Astrocyte of the spinal cord (primary cell): ENCODE measurements at regions not wholly inside any gene's neighbourhood (a gene's known extent, or its start where the extent isn't known, plus 50 kb on each side); places are given as distances from the start of the nearest gene placed in this dataset.
"Not testable (repeated sequence)": the region's sequence is repeated elsewhere in the genome, so short reads cannot be mapped to it uniquely, and the experiment has no call there.

Source experiments
- DNase-seq: peaks from one replicate; pipeline ENCODE4 v3.0.0; 2011; ENCODE audit warnings: low read depth, low spot score
- H3K4me3 ChIP-seq: 2 replicates; pipeline ENCODE4 v1.5.1; 2011; ENCODE audit warnings: low read depth, mild to moderate bottlenecking, low read length, moderate library complexity
- in situ Hi-C: cut with HindIII; loops from 2 replicates; pipeline ENCODE4 v1.10.0; 2017; ENCODE audit warnings: low sequenced_read_pairs
- TF ChIP-seq, protein P1 (sequence below): IDR thresholded peaks from 2 replicates; pipeline ENCODE4 v1.5.1; 2012; ENCODE audit warnings: low read depth, mild to moderate bottlenecking, low read length, inconsistent platforms

DNA sequence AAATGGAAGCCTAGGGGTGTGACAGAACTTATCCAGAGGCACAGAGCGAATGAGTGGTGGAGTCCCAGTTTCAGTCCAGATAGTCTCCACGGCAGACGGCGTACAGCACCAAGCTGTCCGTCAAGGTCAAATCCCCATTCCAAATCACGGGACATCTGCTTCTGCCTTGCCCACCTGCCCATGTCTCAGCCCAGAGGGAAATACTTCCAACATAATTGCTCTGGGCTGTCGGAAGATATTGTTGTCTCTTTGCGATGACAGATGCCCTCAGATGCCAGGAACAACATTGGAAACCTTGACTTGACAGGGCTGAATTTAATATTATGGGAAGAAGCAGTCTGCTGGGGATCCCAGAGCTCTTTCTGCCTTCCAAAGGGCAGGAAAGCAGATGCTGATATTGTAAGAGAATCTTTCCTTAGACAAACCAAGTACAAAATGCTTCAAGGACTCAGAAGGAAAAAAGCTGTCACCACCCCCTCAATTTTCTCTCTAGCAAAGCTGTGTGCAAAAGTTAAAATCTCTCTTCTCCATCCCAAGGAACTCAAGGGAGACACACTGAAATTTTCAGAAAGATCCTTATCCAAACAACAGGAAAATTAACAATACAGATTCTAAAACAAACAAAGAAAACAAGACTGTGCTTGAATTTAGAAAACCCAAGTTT, 364.0 kb downstream of the LRATD1 start:
- no peak for DNase-seq
- TF ChIP-seq, protein P1, sequence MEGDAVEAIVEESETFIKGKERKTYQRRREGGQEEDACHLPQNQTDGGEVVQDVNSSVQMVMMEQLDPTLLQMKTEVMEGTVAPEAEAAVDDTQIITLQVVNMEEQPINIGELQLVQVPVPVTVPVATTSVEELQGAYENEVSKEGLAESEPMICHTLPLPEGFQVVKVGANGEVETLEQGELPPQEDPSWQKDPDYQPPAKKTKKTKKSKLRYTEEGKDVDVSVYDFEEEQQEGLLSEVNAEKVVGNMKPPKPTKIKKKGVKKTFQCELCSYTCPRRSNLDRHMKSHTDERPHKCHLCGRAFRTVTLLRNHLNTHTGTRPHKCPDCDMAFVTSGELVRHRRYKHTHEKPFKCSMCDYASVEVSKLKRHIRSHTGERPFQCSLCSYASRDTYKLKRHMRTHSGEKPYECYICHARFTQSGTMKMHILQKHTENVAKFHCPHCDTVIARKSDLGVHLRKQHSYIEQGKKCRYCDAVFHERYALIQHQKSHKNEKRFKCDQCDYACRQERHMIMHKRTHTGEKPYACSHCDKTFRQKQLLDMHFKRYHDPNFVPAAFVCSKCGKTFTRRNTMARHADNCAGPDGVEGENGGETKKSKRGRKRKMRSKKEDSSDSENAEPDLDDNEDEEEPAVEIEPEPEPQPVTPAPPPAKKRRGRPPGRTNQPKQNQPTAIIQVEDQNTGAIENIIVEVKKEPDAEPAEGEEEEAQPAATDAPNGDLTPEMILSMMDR = no peak
- H3K4me3 ChIP-seq = no peak overlapping the region
- in situ Hi-C loops = no loop called here

DNA sequence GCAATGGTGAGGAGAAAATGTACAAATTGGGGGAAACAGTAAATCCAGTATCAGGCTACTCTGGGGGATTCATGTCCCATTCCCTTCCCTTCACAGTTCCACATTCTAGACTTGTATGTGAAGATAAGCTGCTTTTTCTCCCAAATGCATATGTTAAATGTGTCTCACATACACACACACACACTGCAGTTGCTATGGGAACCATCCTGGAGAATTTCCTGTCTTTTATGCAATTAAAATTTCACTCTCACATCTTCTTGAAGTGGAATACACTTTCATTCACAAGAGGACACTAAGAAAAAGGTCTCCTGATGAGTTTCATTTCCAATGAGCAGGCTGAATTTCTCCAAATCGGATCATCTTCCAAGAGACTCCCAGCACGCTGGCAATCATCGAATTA, 366.0 kb downstream of the LRATD1 start:
- no peak overlapping the region for H3K4me3 ChIP-seq
- TF ChIP-seq, protein P1 = no peak
- DNase-seq = no peak
- in situ Hi-C loops = no loop called here

DNA sequence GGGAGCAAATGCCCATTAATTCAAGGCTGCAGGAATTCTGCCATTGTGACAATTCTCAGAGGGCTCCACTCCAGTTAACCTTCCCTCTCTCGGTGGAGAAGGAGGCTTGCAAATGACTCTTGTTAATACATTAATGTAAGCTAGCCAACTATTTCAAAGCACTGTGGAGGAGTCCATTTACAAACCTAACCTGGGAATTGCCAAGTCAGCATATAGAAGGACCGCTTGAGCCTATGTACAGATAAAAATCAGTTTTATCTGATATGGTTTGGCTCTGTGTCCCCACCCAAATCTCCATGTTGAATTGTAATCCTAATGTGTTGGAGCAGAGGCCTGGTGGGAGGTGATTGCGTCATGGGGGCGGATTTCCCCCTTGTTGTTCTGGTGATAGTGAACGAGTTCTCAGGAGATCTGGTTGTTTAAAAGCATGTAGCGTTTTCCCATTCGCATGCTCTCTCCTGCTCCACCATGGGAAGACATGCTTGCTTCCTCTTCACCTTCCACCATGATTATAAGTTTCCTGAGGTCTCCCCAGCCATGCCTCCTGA, 366.7 kb downstream of the LRATD1 start:
- H3K4me3 ChIP-seq = no peak overlapping the region
- TF ChIP-seq, protein P1 = no peak
- in situ Hi-C loops = no loop called here
- DNase-seq = no peak

DNA sequence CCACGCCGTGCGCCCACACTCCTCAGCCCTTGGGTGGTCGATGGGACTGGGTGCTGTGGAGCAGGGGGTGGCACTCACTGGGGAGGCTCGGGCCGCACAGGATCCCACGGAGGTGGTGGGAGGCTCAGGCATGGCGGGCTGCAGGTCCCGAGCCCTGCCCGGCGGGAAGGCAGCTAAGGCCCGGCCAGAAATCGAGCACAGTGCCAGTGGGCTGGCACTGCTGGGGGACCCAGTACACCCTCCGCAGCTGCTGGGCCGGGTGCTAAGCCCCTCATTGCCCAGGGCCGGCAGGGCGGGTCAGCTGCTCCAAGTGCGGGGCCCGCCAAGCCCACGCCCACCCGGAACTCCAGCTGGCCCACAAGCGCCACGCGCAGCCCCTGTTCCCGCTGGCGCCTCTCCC, 370.0 kb downstream of the LRATD1 start:
- in situ Hi-C loops, DNase-seq, H3K4me3 ChIP-seq: not testable (repeated sequence)

DNA sequence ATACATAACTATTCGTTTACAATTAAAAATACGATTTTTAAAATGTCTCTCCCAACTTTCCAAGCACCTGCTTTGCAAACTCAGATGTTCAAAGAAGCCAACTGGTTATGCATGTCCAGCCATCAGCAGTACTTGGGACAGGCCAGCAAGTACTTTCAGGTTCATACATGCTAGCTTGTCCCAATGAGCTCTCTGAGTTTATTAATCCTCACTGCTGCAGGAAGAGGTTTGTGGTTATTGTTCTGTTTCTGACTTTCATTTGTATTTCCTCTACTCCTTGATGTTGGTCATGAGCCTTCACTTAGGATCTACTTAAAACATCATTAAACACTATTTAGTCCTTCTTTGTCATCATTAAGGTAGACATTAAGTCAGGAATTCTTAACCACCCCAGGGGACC, 374.1 kb downstream of the LRATD1 start:
- H3K4me3 ChIP-seq = no peak overlapping the region
- TF ChIP-seq, protein P1 = no peak
- in situ Hi-C loops = no loop called here
- DNase-seq = no peak

DNA sequence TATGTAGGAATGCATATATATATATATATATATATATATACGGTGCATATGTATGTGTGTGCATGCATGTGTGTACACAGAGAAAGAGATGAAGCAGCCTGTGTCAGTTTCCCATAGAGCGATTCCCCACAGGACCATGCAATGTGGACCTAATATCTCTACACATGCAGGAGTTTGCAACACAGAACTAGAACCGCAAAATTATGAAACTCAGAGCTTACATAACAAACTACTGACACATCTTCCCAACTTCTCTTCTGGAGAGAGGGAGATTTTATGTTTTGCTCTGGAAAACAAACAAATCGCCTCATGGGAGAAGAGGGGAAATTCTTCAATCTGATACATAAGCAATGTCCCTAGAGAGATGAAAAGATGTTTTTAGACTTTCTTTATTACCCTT, 377.2 kb downstream of the LRATD1 start:
- TF ChIP-seq, protein P1 = no peak
- no peak for DNase-seq
- H3K4me3 ChIP-seq = no peak overlapping the region
- in situ Hi-C loops = no loop called here

DNA sequence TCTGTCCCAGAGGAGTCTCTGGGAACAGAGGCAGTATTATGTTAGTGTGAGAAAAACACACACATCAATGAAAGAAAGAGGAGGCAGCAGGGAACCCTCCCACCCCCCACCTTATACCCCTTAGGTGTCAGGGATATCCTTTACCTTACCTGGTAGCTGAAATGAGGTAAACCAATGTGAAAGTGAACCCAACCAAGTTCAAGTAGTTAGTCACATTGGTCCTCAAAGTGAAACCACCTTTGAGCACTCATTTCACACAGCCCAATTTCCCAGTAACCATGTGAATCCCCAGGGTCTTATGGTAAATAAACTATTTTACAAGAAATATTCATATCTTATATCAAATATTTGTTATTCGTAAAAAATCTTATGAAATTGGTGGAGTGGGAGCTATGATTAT, 377.8 kb downstream of the LRATD1 start:
- in situ Hi-C loops = no loop called here
- H3K4me3 ChIP-seq = no peak overlapping the region
- DNase-seq = no peak
- TF ChIP-seq, protein P1 = no peak
